Kasumi-1 (cell line): ENCODE measurements at regions not wholly inside any gene's neighbourhood (a gene's known extent, or its start where the extent isn't known, plus 50 kb on each side); places are given as distances from the start of the nearest gene placed in this dataset.

ENCODE experiments used
- DNase-seq, 2 experiments: peaks; one replicate each; lab custom pipeline; 2025; lab: John Stamatoyannopoulos, UW

DNA sequence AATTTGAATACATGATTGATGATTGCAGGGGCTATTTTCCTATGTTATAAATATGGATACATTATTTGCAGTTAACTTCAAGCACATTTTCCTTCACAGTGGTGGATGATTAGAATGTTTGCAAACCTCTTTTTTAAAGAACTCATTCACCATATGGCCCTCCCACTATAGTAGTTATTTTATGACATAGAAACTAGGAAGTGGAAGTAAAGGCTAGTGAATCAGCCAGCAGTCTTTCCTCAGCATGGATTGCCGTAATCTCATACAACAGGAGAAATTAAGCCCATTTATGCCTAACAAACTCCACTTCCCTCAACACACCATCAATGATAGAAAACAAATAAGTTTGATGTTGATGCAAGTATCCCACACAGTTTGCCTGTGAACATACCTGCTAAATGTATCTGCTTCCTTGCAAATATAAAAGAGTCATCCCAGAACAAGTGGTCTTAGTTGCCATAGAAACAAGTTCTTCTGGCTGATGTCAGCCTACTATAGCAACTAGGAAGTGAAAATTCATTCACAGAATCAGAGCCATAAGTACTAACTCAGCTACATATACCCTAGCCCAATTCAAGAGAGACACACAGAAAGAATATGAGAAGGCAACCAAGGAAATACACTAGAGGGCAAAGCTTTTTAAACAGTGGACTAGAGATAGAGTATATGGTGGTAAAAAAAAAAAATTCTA, 100.9 kb upstream of the RADX start:
- no peak for DNase-seq
